CD4-positive, alpha-beta memory T cell (primary cell): ENCODE measurements at regions not wholly inside any gene's neighbourhood (a gene's known extent, or its start where the extent isn't known, plus 50 kb on each side); places are given as distances from the start of the nearest gene placed in this dataset.

ENCODE experiments used
- CTCF ChIA-PET: fragments of 350-600 bp; sonication (Branson Sonifier 250); formaldehyde crosslinking; loops from one replicate; lab custom pipeline; 2021; ENCODE audit warnings: inconsistent platforms; ENCODE audit not compliant: partially characterized antibody; lab: Charles Lee
- POLR2A ChIA-PET: fragments of 350-600 bp; sonication (Branson Sonifier 250); formaldehyde crosslinking; loops from one replicate; lab custom pipeline; 2021; ENCODE audit not compliant: partially characterized antibody; lab: Charles Lee
- DNase-seq, 5 donors: peaks; one replicate each; pipeline versions ENCODE4 v3.0.0 to v3.0.0-alpha.2; 2020 to 2022; ENCODE audit warnings: mixed read lengths in 1 of 5
- H3K27ac ChIP-seq: one replicate; pipeline ENCODE4 v1.7.0; 2013; ENCODE audit warnings: low read depth, low read length
- H3K27me3 ChIP-seq: 2 replicates; pipeline ENCODE4 v1.7.0; 2013; ENCODE audit warnings: mild to moderate bottlenecking, low read length, moderate library complexity; ENCODE audit not compliant: insufficient read depth
- H3K36me3 ChIP-seq: 2 replicates; pipeline ENCODE4 v1.7.0; 2013; ENCODE audit warnings: mild to moderate bottlenecking, low read length, moderate library complexity; ENCODE audit not compliant: insufficient read depth
- H3K4me1 ChIP-seq: 2 replicates; pipeline ENCODE4 v1.7.0; 2013; ENCODE audit warnings: mild to moderate bottlenecking, low read length, moderate library complexity; ENCODE audit not compliant: insufficient read depth
- H3K4me3 ChIP-seq, 2 donors: one replicate each; pipeline ENCODE4 v1.7.0; 2013; ENCODE audit warnings: low read length in 2 of 2, mild to moderate bottlenecking in 1 of 2
- H3K9me3 ChIP-seq, 2 donors: one replicate each; pipeline ENCODE4 v1.7.0; 2013; ENCODE audit warnings: low read length in 2 of 2, control low read depth in 1 of 2; ENCODE audit not compliant: control insufficient read depth in 1 of 2
- H3K27ac Mint-ChIP-seq, 7 donors: one replicate each; pipeline ENCODE4 v1.8.0; 2020 to 2021; ENCODE audit warnings: mixed read lengths in 7 of 7, mild to moderate bottlenecking in 6 of 7, inconsistent platforms in 3 of 7, moderate library complexity in 3 of 7
- H3K27me3 Mint-ChIP-seq, 2 donors: one replicate each; pipeline ENCODE4 v1.8.0; 2020 to 2021; ENCODE audit warnings: mixed read lengths in 2 of 2
- H3K36me3 Mint-ChIP-seq, 2 donors: one replicate each; pipeline ENCODE4 v1.8.0; 2020 to 2021; ENCODE audit warnings: mixed read lengths in 2 of 2, inconsistent platforms in 1 of 2, mild to moderate bottlenecking in 1 of 2
- H3K4me1 Mint-ChIP-seq, 4 donors: one replicate each; pipeline ENCODE4 v1.8.0; 2020 to 2021; ENCODE audit warnings: mixed read lengths in 4 of 4, mild to moderate bottlenecking in 1 of 4
- H3K4me3 Mint-ChIP-seq, 8 donors: one replicate each; pipeline ENCODE4 v1.8.0; 2020 to 2021; ENCODE audit warnings: mixed read lengths in 8 of 8, mild to moderate bottlenecking in 7 of 8, moderate library complexity in 6 of 8, inconsistent platforms in 3 of 8
- H3K9me3 Mint-ChIP-seq, 8 donors: one replicate each; pipeline ENCODE4 v1.8.0; 2020 to 2021; ENCODE audit warnings: mixed read lengths in 8 of 8, mild to moderate bottlenecking in 5 of 8, inconsistent platforms in 3 of 8, moderate library complexity in 1 of 8
- intact Hi-C: fragments of 100-400 bp; cut with micrococcal nuclease; formaldehyde crosslinking; loops from one replicate; pipeline ENCODE4 v1.15.1; 2023

- peaks cover 0 to 11% (median 5%) of the 10 kb centered on the region in 8 donors for H3K9me3 Mint-ChIP-seq
- Histone ChIP-seq H3K4me1 (no peaks in the 10 kb centered on the region), H3K27me3 (no peaks in the 10 kb centered on the region), H3K4me3 (no peak overlapping the region), H3K27ac (no peak overlapping the region), H3K9me3 (no peaks in the 10 kb centered on the region), H3K36me3 (no peaks in the 10 kb centered on the region)
- no peak overlapping the region for H3K27ac Mint-ChIP-seq
- no peaks in the 10 kb centered on the region for H3K27me3 Mint-ChIP-seq
- H3K4me3 Mint-ChIP-seq: no peak overlapping the region
- ChIA-PET POLR2A (no interaction called here), CTCF (no interaction called here)
- H3K36me3 Mint-ChIP-seq: no peaks in the 10 kb centered on the region
- intact Hi-C loops: no loop called here
- no peak for DNase-seq
- H3K4me1 Mint-ChIP-seq: no peaks in the 10 kb centered on the region
These were observed 188.8 kb upstream of the PAPPA start for GRCh38 chr9:115964710-115965347.

GRCh38 chr9:115966660-115967059, 186.9 kb upstream of the PAPPA start:
- ChIA-PET CTCF (no interaction called here), POLR2A (no interaction called here)
- Histone ChIP-seq H3K9me3 (no peaks in the 10 kb centered on the region), H3K4me1 (no peaks in the 10 kb centered on the region), H3K27me3 (no peaks in the 10 kb centered on the region), H3K4me3 (no peak overlapping the region), H3K27ac (no peak overlapping the region), H3K36me3 (no peaks in the 10 kb centered on the region)
- intact Hi-C loops: no loop called here
- no peak for DNase-seq
- H3K27ac Mint-ChIP-seq: no peak overlapping the region
- peaks cover 0 to 14% (median 4%) of the 10 kb centered on the region in 8 donors for H3K9me3 Mint-ChIP-seq
- no peaks in the 10 kb centered on the region for H3K27me3 Mint-ChIP-seq
- no peaks in the 10 kb centered on the region for H3K4me1 Mint-ChIP-seq
- H3K4me3 Mint-ChIP-seq: no peak overlapping the region
- H3K36me3 Mint-ChIP-seq: no peaks in the 10 kb centered on the region

- H3K4me1 Mint-ChIP-seq: no peaks in the 10 kb centered on the region
- H3K9me3 Mint-ChIP-seq: peaks cover 0 to 11% (median 5%) of the 10 kb centered on the region in 8 donors
- Histone ChIP-seq H3K4me3 (no peak overlapping the region), H3K9me3 (no peaks in the 10 kb centered on the region), H3K27ac (no peak overlapping the region), H3K36me3 (no peaks in the 10 kb centered on the region), H3K4me1 (no peaks in the 10 kb centered on the region), H3K27me3 (no peaks in the 10 kb centered on the region)
- no peak for DNase-seq
- no peak overlapping the region for H3K27ac Mint-ChIP-seq
- H3K36me3 Mint-ChIP-seq: no peaks in the 10 kb centered on the region
- POLR2A ChIA-PET: no interaction called here
- H3K4me3 Mint-ChIP-seq: no peak overlapping the region
- intact Hi-C loops: no loop called here
- CTCF ChIA-PET: no interaction called here
- no peaks in the 10 kb centered on the region for H3K27me3 Mint-ChIP-seq
These were observed 184.5 kb upstream of the PAPPA start for GRCh38 chr9:115969096-115969495.

GRCh38 chr9:115972362-115972761, 181.2 kb upstream of the PAPPA start:
- Mint-ChIP-seq H3K9me3 (peaks cover 0 to 14% (median 4%) of the 10 kb centered on the region in 8 donors), H3K27me3 (no peaks in the 10 kb centered on the region), H3K27ac (no peak overlapping the region), H3K4me1 (no peaks in the 10 kb centered on the region), H3K4me3 (no peak overlapping the region), H3K36me3 (no peaks in the 10 kb centered on the region)
- no peaks in the 10 kb centered on the region for H3K4me1 ChIP-seq
- no peak overlapping the region for H3K27ac ChIP-seq
- DNase-seq: no peak
- H3K9me3 ChIP-seq: no peaks in the 10 kb centered on the region
- H3K4me3 ChIP-seq: no peak overlapping the region
- ChIA-PET POLR2A (no interaction called here), CTCF (no interaction called here)
- H3K36me3 ChIP-seq: no peaks in the 10 kb centered on the region
- no peaks in the 10 kb centered on the region for H3K27me3 ChIP-seq
- intact Hi-C loops: no loop called here

- intact Hi-C loops: no loop called here
- Histone ChIP-seq H3K27ac (no peak overlapping the region), H3K4me3 (no peak overlapping the region), H3K27me3 (no peaks in the 10 kb centered on the region), H3K36me3 (no peaks in the 10 kb centered on the region), H3K4me1 (no peaks in the 10 kb centered on the region), H3K9me3 (no peaks in the 10 kb centered on the region)
- ChIA-PET CTCF (no interaction called here), POLR2A (no interaction called here)
- Mint-ChIP-seq H3K36me3 (no peaks in the 10 kb centered on the region), H3K27ac (no peak overlapping the region), H3K4me1 (no peaks in the 10 kb centered on the region), H3K4me3 (no peak overlapping the region), H3K9me3 (peaks cover 0 to 14% (median 4%) of the 10 kb centered on the region in 8 donors), H3K27me3 (no peaks in the 10 kb centered on the region)
- no peak for DNase-seq
These were observed 180.6 kb upstream of the PAPPA start for GRCh38 chr9:115972843-115973595.

GRCh38 chr9:115976781-115977180, 176.8 kb upstream of the PAPPA start:
- no peak overlapping the region for H3K4me3 Mint-ChIP-seq
- no peaks in the 10 kb centered on the region for H3K4me1 ChIP-seq
- ChIA-PET CTCF (no interaction called here), POLR2A (no interaction called here)
- intact Hi-C loops: no loop called here
- no peak overlapping the region for H3K27ac Mint-ChIP-seq
- no peak overlapping the region for H3K27ac ChIP-seq
- H3K36me3 Mint-ChIP-seq: no peaks in the 10 kb centered on the region
- no peak for DNase-seq
- H3K4me1 Mint-ChIP-seq: no peaks in the 10 kb centered on the region
- H3K4me3 ChIP-seq: no peak overlapping the region
- peaks cover 0 to 10% (median 2%) of the 10 kb centered on the region in 8 donors for H3K9me3 Mint-ChIP-seq
- H3K27me3 Mint-ChIP-seq: no peaks in the 10 kb centered on the region
- H3K27me3 ChIP-seq: no peaks in the 10 kb centered on the region
- no peaks in the 10 kb centered on the region for H3K36me3 ChIP-seq
- no peaks in the 10 kb centered on the region for H3K9me3 ChIP-seq

- no peaks in the 10 kb centered on the region for H3K4me1 ChIP-seq
- H3K4me3 ChIP-seq: no peak overlapping the region
- H3K36me3 ChIP-seq: no peaks in the 10 kb centered on the region
- H3K27me3 Mint-ChIP-seq: no peaks in the 10 kb centered on the region
- intact Hi-C loops: no loop called here
- no peaks in the 10 kb centered on the region for H3K36me3 Mint-ChIP-seq
- H3K27me3 ChIP-seq: no peaks in the 10 kb centered on the region
- CTCF ChIA-PET: no interaction called here
- H3K9me3 Mint-ChIP-seq: peaks cover 0 to 5% (median under 1%) of the 10 kb centered on the region in 8 donors
- H3K4me1 Mint-ChIP-seq: no peaks in the 10 kb centered on the region
- H3K27ac ChIP-seq: no peak overlapping the region
- no peak for DNase-seq
- H3K4me3 Mint-ChIP-seq: no peak overlapping the region
- POLR2A ChIA-PET: no interaction called here
- H3K27ac Mint-ChIP-seq: no peak overlapping the region
- H3K9me3 ChIP-seq: no peaks in the 10 kb centered on the region
These were observed 175.5 kb upstream of the PAPPA start for GRCh38 chr9:115978091-115978490.
